ENCODE measurements at regions not wholly inside any gene's neighbourhood (a gene's known extent, or its start where the extent isn't known, plus 50 kb on each side); places are given as distances from the start of the nearest gene placed in this dataset.

DNA sequence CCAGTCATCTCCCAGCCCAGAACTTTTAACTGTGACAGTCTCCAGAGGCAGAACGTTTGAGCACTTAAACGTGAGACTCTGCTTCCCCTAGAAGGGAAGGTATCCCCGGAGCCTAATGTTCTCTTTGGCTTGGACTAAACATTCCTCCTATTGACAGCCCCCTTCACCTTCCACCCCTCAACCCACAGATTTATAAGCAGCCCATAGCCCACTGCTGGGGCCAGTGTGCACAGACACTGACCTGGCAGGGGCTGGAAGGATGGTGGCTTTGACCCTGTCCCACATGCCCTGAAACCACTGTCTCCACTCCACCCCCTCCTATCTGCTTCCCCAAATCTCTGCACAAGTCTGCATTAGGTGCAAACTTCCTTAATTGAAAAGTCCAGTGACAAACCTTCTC is 715.0 kb upstream of the IGFBP3 start:
- TF ChIP-seq, protein P1, sequence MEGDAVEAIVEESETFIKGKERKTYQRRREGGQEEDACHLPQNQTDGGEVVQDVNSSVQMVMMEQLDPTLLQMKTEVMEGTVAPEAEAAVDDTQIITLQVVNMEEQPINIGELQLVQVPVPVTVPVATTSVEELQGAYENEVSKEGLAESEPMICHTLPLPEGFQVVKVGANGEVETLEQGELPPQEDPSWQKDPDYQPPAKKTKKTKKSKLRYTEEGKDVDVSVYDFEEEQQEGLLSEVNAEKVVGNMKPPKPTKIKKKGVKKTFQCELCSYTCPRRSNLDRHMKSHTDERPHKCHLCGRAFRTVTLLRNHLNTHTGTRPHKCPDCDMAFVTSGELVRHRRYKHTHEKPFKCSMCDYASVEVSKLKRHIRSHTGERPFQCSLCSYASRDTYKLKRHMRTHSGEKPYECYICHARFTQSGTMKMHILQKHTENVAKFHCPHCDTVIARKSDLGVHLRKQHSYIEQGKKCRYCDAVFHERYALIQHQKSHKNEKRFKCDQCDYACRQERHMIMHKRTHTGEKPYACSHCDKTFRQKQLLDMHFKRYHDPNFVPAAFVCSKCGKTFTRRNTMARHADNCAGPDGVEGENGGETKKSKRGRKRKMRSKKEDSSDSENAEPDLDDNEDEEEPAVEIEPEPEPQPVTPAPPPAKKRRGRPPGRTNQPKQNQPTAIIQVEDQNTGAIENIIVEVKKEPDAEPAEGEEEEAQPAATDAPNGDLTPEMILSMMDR (IDR thresholded peaks at IDR 0.05) = no peak
- no peak for TF ChIP-seq EP300 (IDR thresholded peaks at IDR 0.05)
- no peak for TF ChIP-seq POLR2A (IDR thresholded peaks at IDR 0.05)
